BE2C (cell line): ENCODE measurements at regions not wholly inside any gene's neighbourhood (a gene's known extent, or its start where the extent isn't known, plus 50 kb on each side); places are given as distances from the start of the nearest gene placed in this dataset.
"Not testable (repeated sequence)": the region's sequence is repeated elsewhere in the genome, so short reads cannot be mapped to it uniquely, and the experiment has no call there.

Source experiments
- DNase-seq: peaks from one replicate; pipeline ENCODE4 v3.0.0-alpha.2; 2020
- H3K27me3 ChIP-seq: fragments of 250-450 bp; sonication (Bioruptor Pico); 2 replicates; pipeline ENCODE4 v1.5.1; 2020; ENCODE audit warnings: mild to moderate bottlenecking
- H3K36me3 ChIP-seq: fragments of 250-450 bp; sonication (Bioruptor Pico); 2 replicates; pipeline ENCODE4 v1.5.1; 2020; ENCODE audit warnings: mild to moderate bottlenecking
- H3K4me1 ChIP-seq: fragments of 250-450 bp; sonication (Bioruptor Pico); 2 replicates; pipeline ENCODE4 v1.5.1; 2020
- H3K4me3 ChIP-seq: 2 replicates; pipeline ENCODE4 v1.5.1; 2011; ENCODE audit warnings: low read depth, low read length
- H3K9me3 ChIP-seq: fragments of 250-450 bp; sonication (Bioruptor Pico); 2 replicates; pipeline ENCODE4 v1.5.1; 2020
- TF ChIP-seq, protein P1 (sequence below): IDR thresholded peaks from 2 replicates; pipeline ENCODE4 v1.5.1; 2012; ENCODE audit warnings: mild to moderate bottlenecking, low read depth, low read length

DNA sequence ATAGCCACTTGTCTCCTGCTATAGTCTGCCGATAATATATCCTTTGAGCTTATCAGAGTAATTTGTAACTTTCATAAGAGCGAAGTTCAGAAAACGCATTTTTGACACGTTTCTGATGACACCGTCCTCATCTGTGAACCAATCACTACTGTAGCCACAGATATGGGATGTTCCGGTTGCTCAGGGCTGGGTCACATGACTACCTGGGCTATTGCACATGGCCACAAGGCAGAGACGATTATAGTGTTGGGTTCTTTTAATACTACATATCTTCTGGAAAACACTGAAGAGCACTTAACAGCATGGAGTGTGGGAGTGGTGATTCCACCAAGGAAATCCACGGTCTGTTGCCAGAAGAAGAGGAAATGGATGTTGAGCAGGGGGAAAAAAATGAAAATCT, 115.0 kb upstream of the ADRA1B start:
- TF ChIP-seq, protein P1, sequence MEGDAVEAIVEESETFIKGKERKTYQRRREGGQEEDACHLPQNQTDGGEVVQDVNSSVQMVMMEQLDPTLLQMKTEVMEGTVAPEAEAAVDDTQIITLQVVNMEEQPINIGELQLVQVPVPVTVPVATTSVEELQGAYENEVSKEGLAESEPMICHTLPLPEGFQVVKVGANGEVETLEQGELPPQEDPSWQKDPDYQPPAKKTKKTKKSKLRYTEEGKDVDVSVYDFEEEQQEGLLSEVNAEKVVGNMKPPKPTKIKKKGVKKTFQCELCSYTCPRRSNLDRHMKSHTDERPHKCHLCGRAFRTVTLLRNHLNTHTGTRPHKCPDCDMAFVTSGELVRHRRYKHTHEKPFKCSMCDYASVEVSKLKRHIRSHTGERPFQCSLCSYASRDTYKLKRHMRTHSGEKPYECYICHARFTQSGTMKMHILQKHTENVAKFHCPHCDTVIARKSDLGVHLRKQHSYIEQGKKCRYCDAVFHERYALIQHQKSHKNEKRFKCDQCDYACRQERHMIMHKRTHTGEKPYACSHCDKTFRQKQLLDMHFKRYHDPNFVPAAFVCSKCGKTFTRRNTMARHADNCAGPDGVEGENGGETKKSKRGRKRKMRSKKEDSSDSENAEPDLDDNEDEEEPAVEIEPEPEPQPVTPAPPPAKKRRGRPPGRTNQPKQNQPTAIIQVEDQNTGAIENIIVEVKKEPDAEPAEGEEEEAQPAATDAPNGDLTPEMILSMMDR: no peak
- DNase-seq: no peak
- Histone ChIP-seq H3K4me1 (no peaks in the 10 kb centered on the region), H3K9me3 (no peaks in the 10 kb centered on the region), H3K36me3 (no peaks in the 10 kb centered on the region), H3K27me3 (peaks cover 21% of the 10 kb centered on the region), H3K4me3 (no peak overlapping the region)

DNA sequence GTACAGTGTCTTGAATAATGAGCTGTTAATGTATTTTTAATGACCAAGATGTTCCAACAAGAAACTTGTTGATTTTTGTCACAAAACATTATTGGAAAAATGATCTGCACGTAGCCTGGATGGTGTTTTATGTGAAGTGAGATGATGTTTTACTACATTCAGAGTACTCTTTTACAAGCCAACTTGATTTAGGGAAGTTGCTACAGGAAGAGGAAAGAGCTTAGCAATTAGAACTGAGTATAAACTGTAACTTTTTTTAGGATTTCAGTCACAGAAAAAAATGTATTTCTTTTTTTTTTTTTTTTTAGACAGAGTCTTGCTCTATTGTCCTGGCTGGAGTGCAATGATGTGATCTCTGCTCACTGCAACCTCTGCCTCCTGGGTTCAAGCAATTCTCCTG, 113.6 kb upstream of the ADRA1B start:
- DNase-seq: no peak
- Histone ChIP-seq H3K4me1 (no peaks in the 10 kb centered on the region), H3K36me3 (no peaks in the 10 kb centered on the region), H3K27me3 (peaks cover 18% of the 10 kb centered on the region), H3K9me3 (no peaks in the 10 kb centered on the region), H3K4me3 (no peak overlapping the region)
- TF ChIP-seq, protein P1: no peak

DNA sequence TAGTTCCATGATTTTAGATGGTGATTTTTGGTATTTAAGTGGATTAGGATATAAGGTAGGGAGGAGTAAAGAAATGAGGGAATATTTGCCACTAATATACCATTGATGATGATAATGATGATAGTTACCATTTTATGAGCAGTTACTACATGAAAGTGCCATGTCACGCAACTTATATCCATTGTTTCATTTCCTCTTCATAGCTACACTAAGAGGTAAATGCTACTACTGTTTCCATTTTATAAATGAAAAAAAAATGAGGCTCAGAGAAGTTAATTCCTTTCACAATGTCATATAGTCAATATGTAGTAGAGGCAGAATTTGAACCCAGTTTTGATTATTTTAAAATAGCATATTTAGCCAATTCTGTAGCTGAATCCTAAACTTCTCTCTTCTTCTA, 112.2 kb upstream of the ADRA1B start:
- no peak for DNase-seq
- Histone ChIP-seq H3K36me3 (no peaks in the 10 kb centered on the region), H3K9me3 (no peaks in the 10 kb centered on the region), H3K4me1 (no peaks in the 10 kb centered on the region), H3K27me3 (peaks cover 18% of the 10 kb centered on the region), H3K4me3 (no peak overlapping the region)
- TF ChIP-seq, protein P1: no peak

DNA sequence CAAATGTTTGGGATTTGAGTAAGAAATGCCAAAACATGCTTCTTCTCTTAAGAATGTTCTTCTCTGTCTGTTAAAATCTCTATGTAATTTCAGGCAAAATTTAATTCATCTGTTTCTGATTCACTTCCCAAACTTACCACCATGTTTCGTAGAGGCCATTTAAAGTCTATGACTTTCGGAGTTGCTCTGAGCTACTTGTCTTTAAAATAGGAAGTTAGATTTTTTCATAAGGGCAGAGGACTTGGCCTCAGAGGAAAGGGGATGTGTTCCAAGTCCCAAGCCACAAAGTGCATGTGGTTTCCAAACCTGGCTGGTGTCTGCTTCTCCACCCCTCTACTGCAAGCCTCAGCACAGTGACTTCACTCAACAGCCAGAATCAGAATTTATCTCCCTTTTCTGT, 111.3 kb upstream of the ADRA1B start:
- no peak for DNase-seq
- H3K4me3 ChIP-seq: no peak overlapping the region
- TF ChIP-seq, protein P1: no peak
- H3K27me3 ChIP-seq: peaks cover 18% of the 10 kb centered on the region
- no peaks in the 10 kb centered on the region for H3K9me3 ChIP-seq
- H3K36me3 ChIP-seq: no peaks in the 10 kb centered on the region
- H3K4me1 ChIP-seq: no peaks in the 10 kb centered on the region

DNA sequence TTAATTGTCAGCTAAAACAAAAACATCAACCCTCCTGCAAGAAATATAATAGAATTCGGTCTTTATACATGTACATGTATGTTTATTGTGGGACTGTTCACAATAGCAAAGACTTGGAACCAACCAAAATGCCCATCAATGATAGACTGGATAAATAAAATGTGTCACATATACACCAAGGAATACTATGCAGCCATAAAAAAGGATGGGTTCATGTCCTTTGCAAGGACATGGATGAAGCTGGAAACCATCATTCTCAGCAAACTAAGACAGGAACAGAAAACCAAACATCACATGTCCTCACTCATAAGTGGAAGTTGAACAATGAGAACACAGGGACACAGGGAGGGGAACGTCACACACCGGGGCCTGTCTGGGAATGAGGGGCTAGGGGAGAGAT, 109.1 kb upstream of the ADRA1B start:
- H3K9me3 ChIP-seq, H3K36me3 ChIP-seq, H3K27me3 ChIP-seq, DNase-seq, H3K4me1 ChIP-seq, H3K4me3 ChIP-seq: not testable (repeated sequence)

DNA sequence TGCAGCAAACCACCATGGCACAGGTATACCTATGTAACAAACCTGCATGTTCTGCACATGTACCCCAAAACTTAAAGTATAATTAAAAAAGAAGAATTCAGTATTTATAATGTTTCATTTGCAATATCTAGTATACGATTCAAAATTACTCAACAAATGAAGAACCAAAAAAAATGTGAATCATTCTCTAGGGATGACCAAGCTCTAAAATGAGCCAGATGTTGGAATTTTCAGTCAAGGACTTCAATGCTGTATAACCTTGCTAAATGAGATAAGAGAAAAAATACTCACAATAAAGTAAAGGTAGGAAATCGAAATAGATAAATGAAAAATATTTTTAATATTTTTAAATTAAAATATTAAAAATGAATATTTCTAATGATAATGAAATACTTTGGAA, 108.7 kb upstream of the ADRA1B start:
- no peaks in the 10 kb centered on the region for H3K36me3 ChIP-seq

More for the DNA sequence above, 108.7 kb upstream of the ADRA1B start:
- no peaks in the 10 kb centered on the region for H3K4me1 ChIP-seq
- no peaks in the 10 kb centered on the region; the same call in 1 of the 2 replicates for H3K9me3 ChIP-seq
- H3K4me3 ChIP-seq: no peak overlapping the region
- no peak for DNase-seq
- no peaks in the 10 kb centered on the region for H3K27me3 ChIP-seq
- TF ChIP-seq, protein P1: no peak
